ENCODE measurements at regions not wholly inside any gene's neighbourhood (a gene's known extent, or its start where the extent isn't known, plus 50 kb on each side); places are given as distances from the start of the nearest gene placed in this dataset.

- H3K4me1 ChIP-seq = no peaks in the 10 kb centered on the region
- H3K4me3 ChIP-seq = no peak overlapping the region
- no peak overlapping the region for H3K27ac ChIP-seq
Measured at GRCh38 chr10:100612601-100613595, 77.2 kb downstream of the HIF1AN start.

GRCh38 chr10:100613846-100614245 lies 78.1 kb downstream of the HIF1AN start:
- no peak for DNase-seq
- no peak for ATAC-seq
- Histone ChIP-seq H3K27me3 (peaks cover 16 to 48% (median 31%) of the 10 kb centered on the region in 3 donors), H3K4me1 (no peaks in the 10 kb centered on the region), H3K4me3 (no peak overlapping the region), H3K36me3 (no peaks in the 10 kb centered on the region), H3K27ac (no peak overlapping the region), H3K9me3 (no peaks in the 10 kb centered on the region)
- intact Hi-C loops (cut with DNase I; ENCODE audit: low total_unique reads) (no loop called here), in situ Hi-C loops (cut with MboI; ENCODE audit: low sequenced_read_pairs in 4 of 4) (no loop called here)
- TF ChIP-seq POLR2A (IDR thresholded peaks at IDR 0.05) = no peak
- TF ChIP-seq CTCF (IDR thresholded peaks at IDR 0.05 in 4 of 5, conservative IDR thresholded peaks at IDR 0.05 in 1 of 5) = no peak

More at GRCh38 chr10:100612601-100613595, 77.2 kb downstream of the HIF1AN start:
- no peak for ATAC-seq
- intact Hi-C loops (cut with DNase I; ENCODE audit: low total_unique reads) (no loop called here), in situ Hi-C loops (cut with MboI; ENCODE audit: low sequenced_read_pairs in 4 of 4) (no loop called here)
- Histone ChIP-seq H3K36me3 (no peaks in the 10 kb centered on the region), H3K9me3 (no peaks in the 10 kb centered on the region), H3K27me3 (peaks cover 10 to 41% (median 31%) of the 10 kb centered on the region in 3 donors)
- no peak for DNase-seq
- no peak for TF ChIP-seq POLR2A (IDR thresholded peaks at IDR 0.05)
- TF ChIP-seq CTCF (IDR thresholded peaks at IDR 0.05 in 4 of 5, conservative IDR thresholded peaks at IDR 0.05 in 1 of 5) = no peak

- DNase-seq (no peak), ATAC-seq (no peak)
- no peaks in the 10 kb centered on the region for H3K9me3 ChIP-seq
- no peak overlapping the region for H3K27ac ChIP-seq
- no peak for TF ChIP-seq CTCF (IDR thresholded peaks at IDR 0.05 in 4 of 5, conservative IDR thresholded peaks at IDR 0.05 in 1 of 5)
- no peak for TF ChIP-seq POLR2A (IDR thresholded peaks at IDR 0.05)
- intact Hi-C loops (cut with DNase I; ENCODE audit: low total_unique reads) = no loop called here
- H3K4me1 ChIP-seq = no peaks in the 10 kb centered on the region
- H3K4me3 ChIP-seq = no peak overlapping the region
- no peaks in the 10 kb centered on the region for H3K36me3 ChIP-seq
- in situ Hi-C loops (cut with MboI; ENCODE audit: low sequenced_read_pairs in 4 of 4) = no loop called here
- peaks cover 16 to 47% (median 28%) of the 10 kb centered on the region in 3 donors for H3K27me3 ChIP-seq
Measured at GRCh38 chr10:100614429-100615095, 78.8 kb downstream of the HIF1AN start.

- in situ Hi-C loops (cut with MboI; ENCODE audit: low sequenced_read_pairs in 4 of 4) (no loop called here), intact Hi-C loops (cut with DNase I; ENCODE audit: low total_unique reads) (no loop called here)
- H3K27me3 ChIP-seq = peaks cover 20 to 53% (median 27%) of the 10 kb centered on the region in 3 donors
- no peaks in the 10 kb centered on the region for H3K36me3 ChIP-seq
- no peak for ATAC-seq
- TF ChIP-seq CTCF (IDR thresholded peaks at IDR 0.05 in 4 of 5, conservative IDR thresholded peaks at IDR 0.05 in 1 of 5) (no peak), POLR2A (IDR thresholded peaks at IDR 0.05) (no peak)
- no peaks in the 10 kb centered on the region for H3K4me1 ChIP-seq
- no peak overlapping the region for H3K4me3 ChIP-seq
- no peak overlapping the region for H3K27ac ChIP-seq
- H3K9me3 ChIP-seq = no peaks in the 10 kb centered on the region
- DNase-seq = no peak
Measured at GRCh38 chr10:100615241-100615640, 79.5 kb downstream of the HIF1AN start.
